HepG2 (cell line): ENCODE measurements at regions not wholly inside any gene's neighbourhood (a gene's known extent, or its start where the extent isn't known, plus 50 kb on each side); places are given as distances from the start of the nearest gene placed in this dataset.

Source experiments
- ATAC-seq: fragments of 200-7000 bp; cut with Tn5 transposase; 3 replicates; pipeline ENCODE4 v1.9.1; 2020; ENCODE audit warnings: mild to moderate bottlenecking, moderate library complexity
- BruUV-seq: library from RNA; stranded (reverse); fragments of 400-500 nt; replicated peaks from 2 replicates; lab custom pipeline; 2021; lab: Mats Ljungman, UMichigan
- CTCF ChIA-PET: fragments of 300-600 bp; formaldehyde crosslinking; extraction: SDS; loops from one replicate; lab custom pipeline; 2021; ENCODE audit warnings: low total read pairs, inconsistent platforms, low intra/inter-chr PET ratio; lab: Yijun Ruan, JAX
- POLR2A ChIA-PET: fragments of 350-600 bp; sonication (Branson Sonifier 250); formaldehyde crosslinking; loops from one replicate; lab custom pipeline; 2020; ENCODE audit warnings: antibody characterized with exemption, inconsistent platforms; lab: Yijun Ruan, JAX
- DNase-seq: peaks from one replicate; pipeline ENCODE4 v3.0.0-alpha.2; 2015; ENCODE audit warnings: low spot score
- FAIRE-seq: peaks from 3 replicates; lab custom pipeline; 2011; peaks lifted over from hg19 to GRCh38; lab: Jason Lieb, UNC
- H2AFZ ChIP-seq: one replicate; pipeline ENCODE4 v1.6.1; 2011; ENCODE audit warnings: low read length, inconsistent platforms
- H3K27ac ChIP-seq: fragments of 300-600 bp; 3 replicates; pipeline ENCODE4 v1.8.0; 2011; ENCODE audit warnings: mixed run types, mild to moderate bottlenecking, mixed read lengths, low read length, inconsistent platforms; ENCODE audit not compliant: insufficient read depth; ENCODE audit errors: extremely low read length
- H3K27me3 ChIP-seq, 2 experiments: fragments of 200-600 bp in 1 of 2; 2 replicates in 1 of 2; 3 replicates in 1 of 2; pipeline versions ENCODE4 v1.6.0 to v1.8.0; 2011; ENCODE audit warnings: low read length in 2 of 2, mild to moderate bottlenecking in 2 of 2, moderate library complexity in 2 of 2, inconsistent platforms in 1 of 2; ENCODE audit not compliant: insufficient read depth in 2 of 2, control insufficient read depth in 1 of 2
- H3K36me3 ChIP-seq, 2 experiments: fragments of 200-600 bp in 1 of 2; replicated peaks in 1 of 2; 2 replicates in 1 of 2; 3 replicates in 1 of 2; pipeline versions ENCODE4 v1.5.1 to v1.8.0; 2011; ENCODE audit warnings: low read length in 2 of 2, inconsistent platforms in 1 of 2; ENCODE audit not compliant: insufficient read depth in 2 of 2, control insufficient read depth in 1 of 2
- H3K4me1 ChIP-seq: 2 replicates; pipeline ENCODE4 v1.5.1; 2012; ENCODE audit warnings: low read length, inconsistent platforms; ENCODE audit not compliant: insufficient read depth
- H3K4me2 ChIP-seq: 2 replicates; pipeline ENCODE4 v1.6.0; 2011; ENCODE audit warnings: low read depth, low read length, inconsistent platforms
- H3K4me3 ChIP-seq, 3 experiments: fragments of 200-600 bp in 1 of 3; sonication (generic), shearing (Covaris generic) in 1 of 3; replicated peaks in 1 of 3; 2 replicates each; pipeline ENCODE4 v1.5.1; 2011 to 2016; ENCODE audit warnings: low read length in 3 of 3, inconsistent platforms in 2 of 3, low read depth in 2 of 3, mild to moderate bottlenecking in 2 of 3, control low read depth in 1 of 3, mixed read lengths in 1 of 3; ENCODE audit not compliant: insufficient read depth in 1 of 3
- H3K79me2 ChIP-seq: one replicate; pipeline ENCODE4 v1.6.1; 2011; ENCODE audit warnings: low read length, inconsistent platforms; ENCODE audit not compliant: insufficient read depth
- H3K9ac ChIP-seq: 2 replicates; pipeline ENCODE4 v1.6.0; 2011; ENCODE audit warnings: mild to moderate bottlenecking, low read depth, low read length, inconsistent platforms; ENCODE audit not compliant: insufficient read depth
- H3K9me3 ChIP-seq: 2 replicates; pipeline ENCODE4 v1.5.1; 2012; ENCODE audit warnings: mild to moderate bottlenecking, low read length
- H4K20me1 ChIP-seq: 2 replicates; pipeline ENCODE4 v1.6.0; 2011; ENCODE audit warnings: inconsistent platforms, mild to moderate bottlenecking, low read length, moderate library complexity; ENCODE audit not compliant: insufficient read depth
- ASH2L ChIP-seq: fragments of 300-600, 200-600 bp; sonication (generic); IDR thresholded peaks from 2 replicates; pipeline ENCODE4 v1.7.0; 2017; ENCODE audit warnings: low read depth, mild to moderate bottlenecking, moderate library complexity, mixed read lengths, low read length; ENCODE audit not compliant: insufficient read length
- CREBL2 ChIP-seq: sonication (generic); formaldehyde crosslinking; IDR thresholded peaks from 2 replicates; pipeline ENCODE4 v1.8.1; 2023; ENCODE audit warnings: missing genetic modification reagents, mild to moderate bottlenecking, borderline replicate concordance
- FOXJ3 ChIP-seq: sonication (generic); formaldehyde crosslinking; IDR thresholded peaks from 2 replicates; pipeline ENCODE4 v1.4.0; 2020; ENCODE audit warnings: missing genetic modification reagents, mild to moderate bottlenecking, borderline replicate concordance
- GTF3A ChIP-seq: sonication (generic); formaldehyde crosslinking; conservative IDR thresholded peaks from 2 replicates; pipeline ENCODE4 v1.4.0; 2020; ENCODE audit warnings: mild to moderate bottlenecking, missing genetic modification reagents
- IRF9 ChIP-seq: sonication (generic); formaldehyde crosslinking; IDR thresholded peaks from 2 replicates; pipeline ENCODE4 v1.8.0; 2022; ENCODE audit warnings: missing genetic modification reagents, mild to moderate bottlenecking, borderline replicate concordance
- PRMT3 ChIP-seq: sonication (generic); formaldehyde crosslinking; IDR thresholded peaks from 2 replicates; pipeline ENCODE4 v1.8.1; 2022; ENCODE audit warnings: low read depth, mild to moderate bottlenecking, moderate library complexity, missing genetic modification reagents, borderline replicate concordance
- RFXANK ChIP-seq: IDR thresholded peaks from 2 replicates; pipeline ENCODE4 v1.6.1; 2016
- SMAD1 ChIP-seq: sonication (generic); formaldehyde crosslinking; IDR thresholded peaks from 2 replicates; pipeline ENCODE4 v1.4.0; 2020; ENCODE audit warnings: missing genetic modification reagents, low read depth, mild to moderate bottlenecking, borderline replicate concordance
- ZBTB34 ChIP-seq: sonication (generic); formaldehyde crosslinking; IDR thresholded peaks from 2 replicates; pipeline ENCODE4 v1.8.0; 2022; ENCODE audit warnings: mild to moderate bottlenecking, missing genetic modification reagents
- ZKSCAN5 ChIP-seq: sonication (generic); formaldehyde crosslinking; IDR thresholded peaks from 2 replicates; pipeline ENCODE4 v1.5.1; 2020; ENCODE audit warnings: mild to moderate bottlenecking, missing genetic modification reagents
- ZNF20 ChIP-seq: sonication (generic); formaldehyde crosslinking; IDR thresholded peaks from 2 replicates; pipeline ENCODE4 v1.4.0; 2020; ENCODE audit warnings: mild to moderate bottlenecking, moderate library complexity, missing genetic modification reagents
- ZNF234 ChIP-seq: sonication (generic); formaldehyde crosslinking; conservative IDR thresholded peaks from 2 replicates; pipeline ENCODE4 v1.5.1; 2020; ENCODE audit warnings: mild to moderate bottlenecking, missing genetic modification reagents
- ZNF33A ChIP-seq: sonication (generic); formaldehyde crosslinking; IDR thresholded peaks from 2 replicates; pipeline ENCODE4 v1.5.1; 2020; ENCODE audit warnings: missing genetic modification reagents, mild to moderate bottlenecking, moderate library complexity, borderline replicate concordance
- ZNF484 ChIP-seq: sonication (generic); formaldehyde crosslinking; IDR thresholded peaks from 2 replicates; pipeline ENCODE4 v1.5.1; 2020; ENCODE audit warnings: mild to moderate bottlenecking, low read depth, missing genetic modification reagents, borderline replicate concordance
- ZNF691 ChIP-seq: sonication (generic); formaldehyde crosslinking; IDR thresholded peaks from 2 replicates; pipeline ENCODE4 v1.4.0; 2020; ENCODE audit warnings: missing genetic modification reagents, low read depth, mild to moderate bottlenecking, borderline replicate concordance
- ZSCAN22 ChIP-seq: sonication (generic); formaldehyde crosslinking; IDR thresholded peaks from 2 replicates; pipeline ENCODE4 v1.4.0; 2020; ENCODE audit warnings: mild to moderate bottlenecking, missing genetic modification reagents
- ZZZ3 ChIP-seq: sonication (generic); formaldehyde crosslinking; IDR thresholded peaks from 2 replicates; pipeline ENCODE4 v1.4.0; 2020; ENCODE audit warnings: missing genetic modification reagents, mild to moderate bottlenecking, borderline replicate concordance
- WGBS: methylation state at CpG from one replicate; pipeline ENCODE4 v1.1.6; 2017; ENCODE audit warnings: low lambda C conversion rate; 5-methylcytosine and 5-hydroxymethylcytosine counted together
- in situ Hi-C: cut with HindIII; loops from 2 replicates; pipeline ENCODE4 v1.10.0; 2017; ENCODE audit warnings: low pct_unique_long_range_greater_than_20kb; ENCODE audit not compliant: extremely low pct_ligation_motif_present
- intact Hi-C: fragments of 100-400 bp; cut with micrococcal nuclease; formaldehyde crosslinking; loops from one replicate; pipeline ENCODE4 v1.10.0; 2022; ENCODE audit not compliant: unreplicated experiment
- TF ChIP-seq, protein P1 (sequence below): sonication (generic); formaldehyde crosslinking; IDR thresholded peaks from 2 replicates; pipeline ENCODE4 v1.4.0; 2020; ENCODE audit warnings: missing genetic modification reagents, mild to moderate bottlenecking, borderline replicate concordance
- TF ChIP-seq, protein P2 (sequence below): sonication (generic); formaldehyde crosslinking; IDR thresholded peaks from 2 replicates; pipeline ENCODE4 v1.8.0; 2022; ENCODE audit warnings: missing genetic modification reagents, low read depth, mild to moderate bottlenecking, borderline replicate concordance

DNA sequence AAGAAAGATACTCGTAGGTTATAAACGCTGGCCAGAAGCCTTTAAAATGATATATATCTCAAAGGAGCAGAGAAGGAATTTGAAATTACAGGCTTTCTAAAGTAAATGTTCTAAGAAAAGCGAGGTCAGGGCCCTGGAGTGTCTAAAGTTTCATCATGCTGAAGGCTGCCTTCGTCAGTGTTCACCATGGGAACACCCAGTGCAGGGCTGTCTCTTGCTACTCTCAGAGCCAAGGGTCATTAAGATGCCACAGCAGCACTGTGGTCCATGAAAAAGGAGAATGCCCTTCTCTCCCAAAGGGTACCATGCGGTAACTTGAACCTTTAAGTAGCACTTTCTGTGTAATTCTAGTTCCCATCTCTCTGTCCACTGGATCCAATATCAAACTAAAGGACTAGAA lies 174.5 kb upstream of the NWD2 start (continued):
- TF ChIP-seq ZBTB34 (CRISPR knock-in tag): no peak
- TF ChIP-seq ZNF234 (CRISPR knock-in tag): no peak
- TF ChIP-seq, protein P1, sequence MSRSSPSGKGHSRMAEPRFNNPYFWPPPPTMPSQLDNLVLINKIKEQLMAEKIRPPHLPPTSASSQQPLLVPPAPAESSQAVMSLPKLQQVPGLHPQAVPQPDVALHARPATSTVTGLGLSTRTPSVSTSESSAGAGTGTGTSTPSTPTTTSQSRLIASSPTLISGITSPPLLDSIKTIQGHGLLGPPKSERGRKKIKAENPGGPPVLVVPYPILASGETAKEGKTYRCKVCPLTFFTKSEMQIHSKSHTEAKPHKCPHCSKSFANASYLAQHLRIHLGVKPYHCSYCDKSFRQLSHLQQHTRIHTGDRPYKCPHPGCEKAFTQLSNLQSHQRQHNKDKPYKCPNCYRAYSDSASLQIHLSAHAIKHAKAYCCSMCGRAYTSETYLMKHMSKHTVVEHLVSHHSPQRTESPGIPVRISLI (CRISPR knock-in tag): no peak
- TF ChIP-seq FOXJ3 (CRISPR knock-in tag): no peak
- no peak for TF ChIP-seq ASH2L

- Histone ChIP-seq H3K27ac (no peak overlapping the region), H3K9ac (no peak overlapping the region), H3K79me2 (no peaks in the 10 kb centered on the region), H3K4me3 (no peak overlapping the region), H3K27me3 (no peaks in the 10 kb centered on the region), H2AFZ (no peak overlapping the region), H3K4me1 (no peaks in the 10 kb centered on the region), H3K4me2 (no peak overlapping the region), H4K20me1 (no peaks in the 10 kb centered on the region), H3K36me3 (no peaks in the 10 kb centered on the region), H3K9me3 (no peaks in the 10 kb centered on the region)
- intact Hi-C loops: no loop called here
- BruUV-seq: no TSS peak
- FAIRE-seq (no peak), ATAC-seq (no peak), DNase-seq (no peak)
- in situ Hi-C loops: no loop called here
- POLR2A ChIA-PET: no interaction called here
- 9% methylated on average over 3 of the region's 3 CpGs for WGBS
- CTCF ChIA-PET: no interaction called here
- no peak for TF ChIP-seq ZNF691 (CRISPR knock-in tag)
- TF ChIP-seq IRF9: no peak
- no peak for TF ChIP-seq SMAD1 (CRISPR knock-in tag)
- TF ChIP-seq ZNF20 (CRISPR knock-in tag): no peak
- TF ChIP-seq, protein P2, sequence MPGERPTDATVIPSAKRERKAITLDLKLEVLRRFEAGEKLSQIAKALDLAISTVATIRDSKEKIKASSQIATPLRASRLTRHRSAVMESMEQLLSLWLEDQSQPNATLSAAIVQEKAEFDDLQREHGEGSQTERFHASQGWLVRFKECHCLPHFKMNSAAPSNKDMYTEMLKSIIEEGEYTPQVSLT: no peak
- no peak for TF ChIP-seq GTF3A (CRISPR knock-in tag)
- no peak for TF ChIP-seq ZZZ3 (CRISPR knock-in tag)
- no peak for TF ChIP-seq ZNF484 (CRISPR knock-in tag)
- TF ChIP-seq RFXANK (CRISPR knock-in tag): no peak
- TF ChIP-seq ZKSCAN5 (CRISPR knock-in tag): no peak
- TF ChIP-seq CREBL2 (CRISPR knock-in tag): no peak
- no peak for TF ChIP-seq PRMT3 (CRISPR knock-in tag)
- no peak for TF ChIP-seq ZSCAN22 (CRISPR knock-in tag)
- no peak for TF ChIP-seq ZNF33A (CRISPR knock-in tag)
Observed at GRCh38 chr4:37071576-37071975, 173.0 kb upstream of the NWD2 start.
